ENCODE measurements at regions not wholly inside any gene's neighbourhood (a gene's known extent, or its start where the extent isn't known, plus 50 kb on each side); places are given as distances from the start of the nearest gene placed in this dataset.

- no peak for DNase-seq (ENCODE audit: low spot score)
- in situ Hi-C loops (cut with MboI; ENCODE audit: low sequenced_read_pairs, unreplicated experiment) = no loop called here
- TF ChIP-seq, protein P1, sequence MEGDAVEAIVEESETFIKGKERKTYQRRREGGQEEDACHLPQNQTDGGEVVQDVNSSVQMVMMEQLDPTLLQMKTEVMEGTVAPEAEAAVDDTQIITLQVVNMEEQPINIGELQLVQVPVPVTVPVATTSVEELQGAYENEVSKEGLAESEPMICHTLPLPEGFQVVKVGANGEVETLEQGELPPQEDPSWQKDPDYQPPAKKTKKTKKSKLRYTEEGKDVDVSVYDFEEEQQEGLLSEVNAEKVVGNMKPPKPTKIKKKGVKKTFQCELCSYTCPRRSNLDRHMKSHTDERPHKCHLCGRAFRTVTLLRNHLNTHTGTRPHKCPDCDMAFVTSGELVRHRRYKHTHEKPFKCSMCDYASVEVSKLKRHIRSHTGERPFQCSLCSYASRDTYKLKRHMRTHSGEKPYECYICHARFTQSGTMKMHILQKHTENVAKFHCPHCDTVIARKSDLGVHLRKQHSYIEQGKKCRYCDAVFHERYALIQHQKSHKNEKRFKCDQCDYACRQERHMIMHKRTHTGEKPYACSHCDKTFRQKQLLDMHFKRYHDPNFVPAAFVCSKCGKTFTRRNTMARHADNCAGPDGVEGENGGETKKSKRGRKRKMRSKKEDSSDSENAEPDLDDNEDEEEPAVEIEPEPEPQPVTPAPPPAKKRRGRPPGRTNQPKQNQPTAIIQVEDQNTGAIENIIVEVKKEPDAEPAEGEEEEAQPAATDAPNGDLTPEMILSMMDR (IDR thresholded peaks at IDR 0.05; ENCODE audit: borderline replicate concordance, control extremely low read depth, extremely low read depth, insufficient read depth, missing control alignments) = no peak
Measured at GRCh38 chr11:38100836-38101462, 1502.9 kb upstream of the RAG2 start.

DNA sequence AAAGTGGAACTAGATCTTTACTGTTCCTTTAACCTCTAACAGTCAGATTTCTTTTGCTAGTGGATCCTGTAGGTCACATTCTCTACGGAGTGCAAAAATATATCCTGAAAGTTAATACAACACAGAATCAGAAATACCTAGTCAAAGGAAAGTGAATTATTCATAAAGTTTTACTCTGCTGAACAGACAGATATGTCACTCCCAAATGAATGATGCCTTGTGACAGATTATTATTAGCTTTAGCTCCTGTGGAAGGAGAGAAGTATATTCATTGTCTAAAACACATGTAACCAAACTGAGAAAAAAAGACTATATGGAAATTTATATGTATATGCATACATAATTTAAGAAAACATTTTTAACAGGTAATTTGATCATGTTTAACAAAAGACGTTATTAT, 1497.2 kb upstream of the RAG2 start:
- in situ Hi-C loops (cut with MboI; ENCODE audit: low sequenced_read_pairs, unreplicated experiment) = no loop called here
- TF ChIP-seq, protein P1 (IDR thresholded peaks at IDR 0.05; ENCODE audit: borderline replicate concordance, control extremely low read depth, extremely low read depth, insufficient read depth, missing control alignments) = no peak
- no peak for DNase-seq (ENCODE audit: low spot score)

DNA sequence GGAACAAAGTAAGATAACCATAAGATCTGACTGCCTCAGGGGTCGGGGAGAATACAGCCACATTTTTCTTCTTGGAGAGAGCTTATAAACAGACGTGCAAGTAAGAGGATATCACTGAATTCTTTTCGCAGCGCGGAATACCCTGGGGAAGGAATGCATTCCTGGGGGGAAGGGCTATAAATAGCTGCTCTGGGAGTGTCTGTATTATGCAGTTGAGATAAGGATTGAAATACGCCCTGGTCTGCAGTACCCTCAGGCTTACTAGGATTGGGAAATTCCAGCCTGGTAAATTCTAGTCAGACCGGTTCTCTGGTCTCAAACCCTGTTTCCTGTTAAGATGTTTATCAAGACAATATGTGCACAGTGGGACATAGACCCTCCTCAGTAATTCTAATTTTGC, 1491.7 kb upstream of the RAG2 start:
- TF ChIP-seq, protein P1 (IDR thresholded peaks at IDR 0.05; ENCODE audit: borderline replicate concordance, control extremely low read depth, extremely low read depth, insufficient read depth, missing control alignments) = no peak
- no peak for DNase-seq (ENCODE audit: low spot score)
- in situ Hi-C loops (cut with MboI; ENCODE audit: low sequenced_read_pairs, unreplicated experiment) = no loop called here

DNA sequence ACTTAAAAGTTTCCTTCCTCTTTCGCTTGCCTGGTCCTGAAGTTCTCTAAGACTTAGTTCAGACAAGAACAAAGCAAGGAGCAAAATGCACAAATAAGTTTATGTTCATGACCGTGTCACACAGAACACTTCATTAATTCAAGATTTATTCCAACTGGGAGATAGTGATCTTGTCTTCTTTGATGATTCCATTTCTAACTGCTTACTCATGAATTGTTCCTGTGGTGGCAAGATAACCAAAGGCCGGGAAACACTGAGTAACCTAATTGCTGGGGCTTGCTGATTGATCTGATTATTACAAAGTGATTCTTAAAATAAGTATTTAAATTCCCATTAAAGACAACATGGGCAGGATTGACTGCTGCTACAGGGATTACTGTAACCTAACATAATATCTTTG, 1462.9 kb upstream of the RAG2 start:
- TF ChIP-seq, protein P1 (IDR thresholded peaks at IDR 0.05; ENCODE audit: borderline replicate concordance, control extremely low read depth, extremely low read depth, insufficient read depth, missing control alignments) = no peak
- in situ Hi-C loops (cut with MboI; ENCODE audit: low sequenced_read_pairs, unreplicated experiment) = no loop called here
- no peak for DNase-seq (ENCODE audit: low spot score)

DNA sequence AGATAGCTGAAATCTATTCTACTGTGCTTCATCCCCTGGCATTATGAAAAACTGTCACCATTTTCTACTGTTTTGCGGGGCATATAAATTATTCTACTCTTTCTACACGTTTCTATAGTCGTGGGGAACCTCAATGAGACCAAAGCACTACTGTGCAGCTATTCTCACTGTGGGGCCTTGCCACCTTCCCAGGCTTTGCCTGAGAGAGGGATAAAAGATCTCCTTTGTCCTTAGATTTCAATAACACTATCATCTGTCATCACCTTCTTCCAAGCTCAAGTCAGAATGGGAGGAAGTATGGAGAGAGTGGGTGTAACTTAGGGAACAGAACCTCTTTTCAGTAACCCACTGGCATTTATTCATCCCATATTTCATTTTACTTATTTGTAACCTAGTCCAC, 1462.1 kb upstream of the RAG2 start:
- in situ Hi-C loops (cut with MboI; ENCODE audit: low sequenced_read_pairs, unreplicated experiment) = no loop called here
- DNase-seq (ENCODE audit: low spot score) = no peak
- TF ChIP-seq, protein P1 (IDR thresholded peaks at IDR 0.05; ENCODE audit: borderline replicate concordance, control extremely low read depth, extremely low read depth, insufficient read depth, missing control alignments) = no peak

GRCh38 chr11:38046571-38047135, 1448.6 kb upstream of the RAG2 start:
- DNase-seq (ENCODE audit: low spot score) = no peak
- in situ Hi-C loops (cut with MboI; ENCODE audit: low sequenced_read_pairs, unreplicated experiment) = no loop called here

More at GRCh38 chr11:38046571-38047135, 1448.6 kb upstream of the RAG2 start:
- TF ChIP-seq, protein P1 (IDR thresholded peaks at IDR 0.05; ENCODE audit: borderline replicate concordance, control extremely low read depth, extremely low read depth, insufficient read depth, missing control alignments) = no peak

All from GM13976 (cell line).